ENCODE measurements at regions not wholly inside any gene's neighbourhood (a gene's known extent, or its start where the extent isn't known, plus 50 kb on each side); places are given as distances from the start of the nearest gene placed in this dataset.

- ATAC-seq (ENCODE audit: poor library complexity) (no peak), DNase-seq (no peak)
- H3K36me3 ChIP-seq (ENCODE audit: insufficient read depth, low read length) = no peaks in the 10 kb centered on the region
- TF ChIP-seq CTCF (IDR thresholded peaks at IDR 0.05) = no peak
- Mint-ChIP-seq H3K36me3 (ENCODE audit: low read depth) (no peaks in the 10 kb centered on the region), H3K4me3 (no peak overlapping the region), H3K27me3 (peaks cover 4% of the 10 kb centered on the region), H3K27ac (no peak overlapping the region), H3K9me3 (peaks cover 4% of the 10 kb centered on the region), H3K4me1 (ENCODE audit: low read depth) (no peaks in the 10 kb centered on the region)
- H3K27me3 ChIP-seq (ENCODE audit: control insufficient read depth in 1 of 2, insufficient read depth in 2 of 2, low read length in 2 of 2) = no peaks in the 10 kb centered on the region
- intact Hi-C loops (cut with DNase I, micrococcal nuclease) = no loop called here
- no peaks in the 10 kb centered on the region for H3K4me1 ChIP-seq (ENCODE audit: insufficient read depth, low read length)
- no peaks in the 10 kb centered on the region for H3K9me3 ChIP-seq (ENCODE audit: control insufficient read depth in 1 of 2, insufficient read depth in 1 of 2, low read length in 2 of 2)
- no peak overlapping the region for H3K27ac ChIP-seq (ENCODE audit: low read depth in 1 of 2, low read length in 2 of 2)
- POLR2A ChIA-PET = no interaction called here
- H3K4me3 ChIP-seq (ENCODE audit: low read length) = no peak overlapping the region
- CTCF ChIA-PET = no interaction called here
These were observed 117.8 kb downstream of the TMEM26 start for GRCh38 chr10:61335359-61335758.

- no peak overlapping the region for H3K4me3 ChIP-seq (ENCODE audit: low read length)
- no peak overlapping the region for H3K4me3 Mint-ChIP-seq
- no peak overlapping the region for H3K27ac Mint-ChIP-seq
- intact Hi-C loops (cut with DNase I, micrococcal nuclease) = no loop called here
- DNase-seq (no peak), ATAC-seq (ENCODE audit: poor library complexity) (no peak)
- H3K27ac ChIP-seq (ENCODE audit: low read depth in 1 of 2, low read length in 2 of 2) = no peak overlapping the region
- no peaks in the 10 kb centered on the region for H3K27me3 ChIP-seq (ENCODE audit: control insufficient read depth in 1 of 2, insufficient read depth in 2 of 2, low read length in 2 of 2)
- H3K36me3 ChIP-seq (ENCODE audit: insufficient read depth, low read length) = no peaks in the 10 kb centered on the region
- no peaks in the 10 kb centered on the region for H3K36me3 Mint-ChIP-seq (ENCODE audit: low read depth)
- ChIA-PET POLR2A (no interaction called here), CTCF (no interaction called here)
- no peaks in the 10 kb centered on the region for H3K4me1 Mint-ChIP-seq (ENCODE audit: low read depth)
- H3K9me3 ChIP-seq (ENCODE audit: control insufficient read depth in 1 of 2, insufficient read depth in 1 of 2, low read length in 2 of 2) = no peaks in the 10 kb centered on the region
- H3K9me3 Mint-ChIP-seq = peaks cover 14% of the 10 kb centered on the region
- TF ChIP-seq CTCF (IDR thresholded peaks at IDR 0.05) = no peak
- H3K4me1 ChIP-seq (ENCODE audit: insufficient read depth, low read length) = no peaks in the 10 kb centered on the region
- peaks cover 4% of the 10 kb centered on the region for H3K27me3 Mint-ChIP-seq
These were observed 120.6 kb downstream of the TMEM26 start for GRCh38 chr10:61332581-61332980.

- no peaks in the 10 kb centered on the region for H3K36me3 ChIP-seq (ENCODE audit: insufficient read depth, low read length)
- H3K4me3 ChIP-seq (ENCODE audit: low read length) = no peak overlapping the region
- Mint-ChIP-seq H3K4me1 (ENCODE audit: low read depth) (no peaks in the 10 kb centered on the region), H3K27me3 (peaks cover 4% of the 10 kb centered on the region), H3K4me3 (no peak overlapping the region), H3K9me3 (peaks cover 14% of the 10 kb centered on the region), H3K36me3 (ENCODE audit: low read depth) (no peaks in the 10 kb centered on the region), H3K27ac (no peak overlapping the region)
- no peak overlapping the region for H3K27ac ChIP-seq (ENCODE audit: low read depth in 1 of 2, low read length in 2 of 2)
- no peaks in the 10 kb centered on the region for H3K27me3 ChIP-seq (ENCODE audit: control insufficient read depth in 1 of 2, insufficient read depth in 2 of 2, low read length in 2 of 2)
- intact Hi-C loops (cut with DNase I, micrococcal nuclease) = no loop called here
- ChIA-PET CTCF (no interaction called here), POLR2A (no interaction called here)
- no peaks in the 10 kb centered on the region for H3K4me1 ChIP-seq (ENCODE audit: insufficient read depth, low read length)
- no peaks in the 10 kb centered on the region for H3K9me3 ChIP-seq (ENCODE audit: control insufficient read depth in 1 of 2, insufficient read depth in 1 of 2, low read length in 2 of 2)
- ATAC-seq (ENCODE audit: poor library complexity) (no peak), DNase-seq (no peak)
- TF ChIP-seq CTCF (IDR thresholded peaks at IDR 0.05) = no peak
These were observed 122.5 kb downstream of the TMEM26 start for GRCh38 chr10:61330669-61331068.

Measured in CD4-positive, alpha-beta T cell (primary cell).